IMR-90 (cell line): ENCODE measurements at regions not wholly inside any gene's neighbourhood (a gene's known extent, or its start where the extent isn't known, plus 50 kb on each side); places are given as distances from the start of the nearest gene placed in this dataset.

Experiments used
- ATAC-seq: fragments of 200-7000 bp; cut with Tn5 transposase; 2 replicates; pipeline ENCODE4 v1.9.1; 2020; ENCODE audit warnings: low read depth, mild to moderate bottlenecking, moderate library complexity
- BruUV-seq: library from RNA; stranded (reverse); fragments of 400-500 nt; replicated peaks from 2 replicates; lab custom pipeline; 2021; lab: Mats Ljungman, UMichigan
- CTCF ChIA-PET: fragments of 300-600 bp; formaldehyde crosslinking; extraction: SDS; loops from one replicate; lab custom pipeline; 2021; ENCODE audit warnings: antibody characterized with exemption; lab: Yijun Ruan, JAX
- POLR2A ChIA-PET: fragments of 300-600 bp; sonication (Branson Sonifier 250); formaldehyde crosslinking; loops from one replicate; lab custom pipeline; 2022; ENCODE audit warnings: antibody characterized with exemption; ENCODE audit not compliant: unreplicated experiment; lab: Charles Lee
- DNase-seq: peaks from one replicate; pipeline ENCODE4 v3.0.0; 2013
- H2AFZ ChIP-seq: replicated peaks from 2 replicates; pipeline ENCODE3; 2013; ENCODE audit warnings: low read length, mild to moderate bottlenecking; ENCODE audit not compliant: poor library complexity
- H2AK5ac ChIP-seq: 2 replicates; pipeline ENCODE4 v1.6.1; 2013; ENCODE audit warnings: low read depth, low read length, inconsistent platforms
- H2AK9ac ChIP-seq: replicated peaks from 2 replicates; pipeline ENCODE3; 2013; ENCODE audit warnings: mild to moderate bottlenecking, low read depth, low read length, moderate library complexity; ENCODE audit not compliant: poor library complexity
- H2BK120ac ChIP-seq: 2 replicates; pipeline ENCODE4 v1.6.1; 2013; ENCODE audit warnings: low read depth, low read length, inconsistent platforms
- H2BK15ac ChIP-seq: 3 replicates; pipeline ENCODE4 v1.6.1; 2013; ENCODE audit warnings: low read depth, low read length, inconsistent platforms
- H2BK20ac ChIP-seq: 2 replicates; pipeline ENCODE4 v1.6.1; 2013; ENCODE audit warnings: low read depth, mild to moderate bottlenecking, inconsistent platforms, low read length, moderate library complexity
- H2BK5ac ChIP-seq: 2 replicates; pipeline ENCODE4 v1.6.1; 2013; ENCODE audit warnings: mild to moderate bottlenecking, low read depth, low read length, inconsistent platforms; ENCODE audit not compliant: poor library complexity, severe bottlenecking
- H3K14ac ChIP-seq: replicated peaks from 2 replicates; pipeline ENCODE4 v1.6.1; 2013; ENCODE audit warnings: low read depth, low read length, inconsistent platforms
- H3K18ac ChIP-seq: 2 replicates; pipeline ENCODE4 v1.6.1; 2013; ENCODE audit warnings: low read depth, low read length, control low read depth
- H3K23ac ChIP-seq: 2 replicates; pipeline ENCODE4 v1.6.1; 2013; ENCODE audit warnings: low read depth, low read length, inconsistent platforms
- H3K27ac ChIP-seq: 2 replicates; pipeline ENCODE4 v1.5.1; 2013; ENCODE audit warnings: mild to moderate bottlenecking, control low read depth, low read length; ENCODE audit not compliant: insufficient read depth
- H3K27me3 ChIP-seq: 2 replicates; pipeline ENCODE4 v1.6.1; 2013; ENCODE audit warnings: low read length; ENCODE audit not compliant: control insufficient read depth, insufficient read depth
- H3K36me3 ChIP-seq: 2 replicates; pipeline ENCODE4 v1.6.1; 2013; ENCODE audit warnings: low read length, mixed read lengths; ENCODE audit not compliant: control insufficient read depth, insufficient read depth
- H3K4ac ChIP-seq: 2 replicates; pipeline ENCODE4 v1.6.1; 2013; ENCODE audit warnings: low read depth, low read length, inconsistent platforms
- H3K4me1 ChIP-seq: 2 replicates; pipeline ENCODE4 v1.6.1; 2013; ENCODE audit warnings: low read length, mixed read lengths; ENCODE audit not compliant: control insufficient read depth, insufficient read depth
- H3K4me2 ChIP-seq: 2 replicates; pipeline ENCODE4 v1.6.1; 2013; ENCODE audit warnings: low read depth, mild to moderate bottlenecking, control low read depth, low read length, moderate library complexity
- H3K4me3 ChIP-seq: 2 replicates; pipeline ENCODE4 v1.5.1; 2013; ENCODE audit warnings: low read depth, mild to moderate bottlenecking, control low read depth, low read length, moderate library complexity; ENCODE audit not compliant: insufficient read depth
- H3K56ac ChIP-seq: 2 replicates; pipeline ENCODE4 v1.6.1; 2013; ENCODE audit warnings: low read length, inconsistent platforms; ENCODE audit not compliant: insufficient read depth; ENCODE audit errors: extremely low read depth
- H3K79me1 ChIP-seq, 2 experiments: 2 replicates each; pipeline ENCODE4 v1.6.1; 2013; ENCODE audit warnings: low read length in 2 of 2, inconsistent platforms in 1 of 2, low read depth in 1 of 2
- H3K9ac ChIP-seq: 2 replicates; pipeline ENCODE4 v1.6.1; 2013; ENCODE audit warnings: low read depth, low read length, control low read depth
- H3K9me1 ChIP-seq: 2 replicates; pipeline ENCODE4 v1.6.1; 2013; ENCODE audit warnings: low read length, inconsistent platforms; ENCODE audit not compliant: insufficient read depth
- H3K9me3 ChIP-seq: 2 replicates; pipeline ENCODE4 v1.6.1; 2013; ENCODE audit warnings: low read length; ENCODE audit not compliant: control insufficient read depth, insufficient read depth
- H4K20me1 ChIP-seq: 2 replicates; pipeline ENCODE4 v1.6.1; 2013; ENCODE audit warnings: low read length, inconsistent platforms; ENCODE audit not compliant: insufficient read depth
- H4K5ac ChIP-seq: 2 replicates; pipeline ENCODE4 v1.6.1; 2013; ENCODE audit warnings: mild to moderate bottlenecking, low read depth, low read length, control low read depth
- H4K8ac ChIP-seq, 2 experiments: 2 replicates each; pipeline ENCODE4 v1.6.1; 2013; ENCODE audit warnings: low read depth in 2 of 2, low read length in 2 of 2, control low read depth in 1 of 2, inconsistent platforms in 1 of 2
- H4K91ac ChIP-seq: 2 replicates; pipeline ENCODE4 v1.6.1; 2013; ENCODE audit warnings: low read depth, low read length, inconsistent platforms; ENCODE audit not compliant: insufficient read depth
- CEBPB ChIP-seq: IDR thresholded peaks from 2 replicates; pipeline ENCODE4 v1.6.1; 2012; ENCODE audit warnings: low read depth, low read length, improper control_type of control experiment
- CHD1 ChIP-seq: IDR thresholded peaks from 2 replicates; pipeline ENCODE4 v1.6.1; 2012; ENCODE audit warnings: low read depth, low read length, improper control_type of control experiment
- CTCF ChIP-seq: conservative IDR thresholded peaks from 2 replicates; pipeline ENCODE4 v1.5.1; 2012; ENCODE audit warnings: mild to moderate bottlenecking, low read depth, low read length, improper control_type of control experiment
- MAFK ChIP-seq: IDR thresholded peaks from 2 replicates; pipeline ENCODE4 v1.6.1; 2012; ENCODE audit warnings: low read depth, low read length, improper control_type of control experiment
- MXI1 ChIP-seq: IDR thresholded peaks from 2 replicates; pipeline ENCODE4 v1.6.1; 2012; ENCODE audit warnings: low read depth, mild to moderate bottlenecking, low read length, moderate library complexity, borderline replicate concordance
- POLR2A ChIP-seq: IDR thresholded peaks from 2 replicates; pipeline ENCODE4 v1.6.1; 2012; ENCODE audit warnings: mild to moderate bottlenecking, low read depth, low read length
- RAD21 ChIP-seq: IDR thresholded peaks from 2 replicates; pipeline ENCODE4 v1.6.1; 2012; ENCODE audit warnings: low read length, improper control_type of control experiment
- RCOR1 ChIP-seq: IDR thresholded peaks from 2 replicates; pipeline ENCODE4 v1.6.1; 2012; ENCODE audit warnings: mild to moderate bottlenecking, low read length, improper control_type of control experiment; ENCODE audit not compliant: insufficient replicate concordance
- WGBS, 2 experiments: methylation state at CpG; one replicate each; pipeline versions ENCODE4 v1.1.5 to v1.1.7; 2013; ENCODE audit warnings: missing lambda C conversion rate in 2 of 2; ENCODE audit not compliant: insufficient read length in 1 of 2; ENCODE audit errors: extremely low coverage in 2 of 2; 5-methylcytosine and 5-hydroxymethylcytosine counted together
- dilution Hi-C: fragments of 300-500 bp; cut with HindIII; formaldehyde crosslinking; loops from one replicate; pipeline ENCODE4 v1.14.3; 2018; ENCODE audit warnings: low sequenced_read_pairs; ENCODE audit not compliant: unreplicated experiment
- in situ Hi-C: fragments of 300-500 bp; cut with MboI; formaldehyde crosslinking; loops from 3 replicates; pipeline ENCODE4 v1.14.3; 2019; ENCODE audit warnings: low sequenced_read_pairs, inconsistent platforms, mixed read lengths
- intact Hi-C: fragments of 100-400 bp; cut with micrococcal nuclease; formaldehyde crosslinking; loops from 2 replicates; pipeline ENCODE4 v1.10.0; 2022
- TF ChIP-seq, protein P1 (sequence below): fragments of 150-350 bp; IDR thresholded peaks from 2 replicates; pipeline ENCODE4 v1.6.1; 2016; ENCODE audit warnings: low read depth, mild to moderate bottlenecking, low read length, moderate library complexity, borderline replicate concordance
- TF ChIP-seq, protein P2 (sequence below): fragments of 150-350 bp; IDR thresholded peaks from 2 replicates; pipeline ENCODE4 v1.6.1; 2017; ENCODE audit warnings: mild to moderate bottlenecking, antibody characterized with exemption, low read length, low read depth

DNA sequence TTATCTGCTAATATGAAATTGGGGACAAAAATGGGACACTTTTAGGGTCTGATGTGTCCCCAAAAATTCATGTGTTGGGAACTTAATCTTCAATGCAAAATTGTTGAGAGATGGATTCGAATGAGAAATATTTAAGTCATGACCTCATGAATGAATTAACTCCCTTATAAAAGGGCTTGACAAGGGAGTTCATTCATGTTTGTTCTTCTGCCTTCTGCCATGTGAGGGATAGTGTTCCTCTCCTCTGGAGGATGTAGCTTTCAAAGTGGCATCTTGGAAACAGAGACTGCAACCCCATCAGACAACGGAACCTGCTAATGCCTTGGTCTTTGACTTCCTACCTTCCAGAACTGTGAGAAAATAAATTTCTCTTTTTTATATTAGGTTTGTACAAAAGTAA is 89.2 kb upstream of the LINC00305 start:
- Histone ChIP-seq H3K4me3 (no peak overlapping the region), H3K36me3 (no peaks in the 10 kb centered on the region), H2BK15ac (no peak overlapping the region), H2BK20ac (no peak overlapping the region), H3K14ac (no peak overlapping the region), H3K4ac (no peak overlapping the region), H3K4me1 (no peaks in the 10 kb centered on the region), H3K79me1 (no peaks in the 10 kb centered on the region), H4K8ac (no peak overlapping the region), H4K5ac (no peak overlapping the region), H3K4me2 (no peak overlapping the region), H4K91ac (no peak overlapping the region), H3K23ac (no peak overlapping the region), H3K27me3 (no peaks in the 10 kb centered on the region), H2AK9ac (no peak overlapping the region), H2BK5ac (no peak overlapping the region), H4K20me1 (no peaks in the 10 kb centered on the region), H3K27ac (no peak overlapping the region), H3K9ac (no peak overlapping the region), H3K18ac (no peak overlapping the region), H3K9me1 (no peaks in the 10 kb centered on the region), H3K9me3 (peaks cover 6% of the 10 kb centered on the region), H2AFZ (no peak overlapping the region), H2AK5ac (no peak overlapping the region), H3K56ac (no peak overlapping the region), H2BK120ac (no peak overlapping the region)
- dilution Hi-C loops = no loop called here
- no TSS peak for BruUV-seq
- ChIA-PET POLR2A (no interaction called here), CTCF (no interaction called here)
- ATAC-seq (no peak), DNase-seq (no peak)
- intact Hi-C loops = no loop called here
- in situ Hi-C loops = loop anchor here (25.0 kb wide), 1 partner anchor 101 kb away; the partner anchor contains the start of gene LINC00305
- WGBS, 2 experiments = no CpG with 5 or more reads among the region's 2 CpGs
- TF ChIP-seq CTCF = no peak
- no peak for TF ChIP-seq MXI1
- no peak for TF ChIP-seq RCOR1
- TF ChIP-seq, protein P1, sequence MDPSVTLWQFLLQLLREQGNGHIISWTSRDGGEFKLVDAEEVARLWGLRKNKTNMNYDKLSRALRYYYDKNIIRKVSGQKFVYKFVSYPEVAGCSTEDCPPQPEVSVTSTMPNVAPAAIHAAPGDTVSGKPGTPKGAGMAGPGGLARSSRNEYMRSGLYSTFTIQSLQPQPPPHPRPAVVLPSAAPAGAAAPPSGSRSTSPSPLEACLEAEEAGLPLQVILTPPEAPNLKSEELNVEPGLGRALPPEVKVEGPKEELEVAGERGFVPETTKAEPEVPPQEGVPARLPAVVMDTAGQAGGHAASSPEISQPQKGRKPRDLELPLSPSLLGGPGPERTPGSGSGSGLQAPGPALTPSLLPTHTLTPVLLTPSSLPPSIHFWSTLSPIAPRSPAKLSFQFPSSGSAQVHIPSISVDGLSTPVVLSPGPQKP = no peak
- TF ChIP-seq CEBPB = no peak
- TF ChIP-seq MAFK = no peak
- TF ChIP-seq, protein P2, sequence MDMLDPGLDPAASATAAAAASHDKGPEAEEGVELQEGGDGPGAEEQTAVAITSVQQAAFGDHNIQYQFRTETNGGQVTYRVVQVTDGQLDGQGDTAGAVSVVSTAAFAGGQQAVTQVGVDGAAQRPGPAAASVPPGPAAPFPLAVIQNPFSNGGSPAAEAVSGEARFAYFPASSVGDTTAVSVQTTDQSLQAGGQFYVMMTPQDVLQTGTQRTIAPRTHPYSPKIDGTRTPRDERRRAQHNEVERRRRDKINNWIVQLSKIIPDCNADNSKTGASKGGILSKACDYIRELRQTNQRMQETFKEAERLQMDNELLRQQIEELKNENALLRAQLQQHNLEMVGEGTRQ = no peak
- no peak for TF ChIP-seq CHD1
- no peak for TF ChIP-seq POLR2A
- TF ChIP-seq RAD21 = no peak
